Suprapubic skin (tissue), 4 donors: ENCODE measurements at regions not wholly inside any gene's neighbourhood (a gene's known extent, or its start where the extent isn't known, plus 50 kb on each side); places are given as distances from the start of the nearest gene placed in this dataset.

Experiments used
- CTCF ChIP-seq, 2 donors: fragments of 200-600 bp in 1 of 2; fragments of 450-650 bp in 1 of 2; sonication (generic) in 1 of 2; IDR thresholded peaks; one replicate each; pipeline ENCODE4 v1.5.1; 2016 to 2019; ENCODE audit warnings: antibody characterized with exemption in 2 of 2, mild to moderate bottlenecking in 1 of 2, moderate library complexity in 1 of 2
- EP300 ChIP-seq: sonication (generic); formaldehyde crosslinking; IDR thresholded peaks from one replicate; pipeline ENCODE4 v1.6.1; 2017; ENCODE audit warnings: antibody characterized with exemption
- POLR2A ChIP-seq, 2 donors: fragments of 450-650 bp; IDR thresholded peaks; one replicate each; pipeline ENCODE4 v1.6.1; 2017; ENCODE audit warnings: antibody characterized with exemption in 2 of 2, mild to moderate bottlenecking in 2 of 2, moderate library complexity in 2 of 2
- POLR2AphosphoS5 ChIP-seq, 3 donors: sonication (generic); formaldehyde crosslinking; IDR thresholded peaks; one replicate each; pipeline ENCODE4 v1.6.1; 2017; ENCODE audit warnings: antibody characterized with exemption in 3 of 3

GRCh38 chr3:152084441-152085158 is 184.1 kb upstream of the MBNL1 start:
- TF ChIP-seq POLR2A (IDR thresholded peaks at IDR 0.05) (no peak), CTCF (IDR thresholded peaks at IDR 0.05) (no peak), EP300 (no peak), POLR2AphosphoS5 (IDR thresholded peaks at IDR 0.05) (no peak)
